Fibroblast of lung (primary cell): ENCODE measurements at regions not wholly inside any gene's neighbourhood (a gene's known extent, or its start where the extent isn't known, plus 50 kb on each side); places are given as distances from the start of the nearest gene placed in this dataset.
"Not testable (repeated sequence)": the region's sequence is repeated elsewhere in the genome, so short reads cannot be mapped to it uniquely, and the experiment has no call there.

Experiments
- DNase-seq, 2 donors: peaks; one replicate each; pipeline versions ENCODE4 v3.0.0 to v3.0.0-alpha.2; 2010; ENCODE audit warnings: low read depth in 2 of 2
- H2AFZ ChIP-seq: 2 replicates; pipeline ENCODE4 v1.5.1; 2012; ENCODE audit warnings: low read length, control low read depth, inconsistent platforms
- H3K27ac ChIP-seq: 2 replicates; pipeline ENCODE4 v1.5.1; 2011; ENCODE audit warnings: low read length, control low read depth; ENCODE audit not compliant: insufficient read depth
- H3K27me3 ChIP-seq: 2 replicates; pipeline ENCODE4 v1.5.1; 2011; ENCODE audit warnings: mild to moderate bottlenecking, low read length; ENCODE audit not compliant: control insufficient read depth, insufficient read depth
- H3K36me3 ChIP-seq: 2 replicates; pipeline ENCODE4 v1.5.1; 2011; ENCODE audit warnings: low read length; ENCODE audit not compliant: control insufficient read depth, insufficient read depth
- H3K4me1 ChIP-seq: 2 replicates; pipeline ENCODE4 v1.5.1; 2011; ENCODE audit warnings: low read length; ENCODE audit not compliant: control insufficient read depth, insufficient read depth; ENCODE audit errors: extremely low read depth
- H3K4me2 ChIP-seq: 2 replicates; pipeline ENCODE4 v1.5.1; 2011; ENCODE audit warnings: low read length, control low read depth; ENCODE audit not compliant: insufficient read depth; ENCODE audit errors: extremely low read depth
- H3K4me3 ChIP-seq, 4 experiments: fragments of 200-600 bp in 1 of 4; sonication (generic) in 1 of 4; replicated peaks in 1 of 4; 2 replicates each; pipeline ENCODE4 v1.5.1; 2011 to 2016; ENCODE audit warnings: low read length in 4 of 4, low read depth in 3 of 4, mild to moderate bottlenecking in 3 of 4, control low read depth in 2 of 4, inconsistent platforms in 1 of 4, mixed read lengths in 1 of 4; ENCODE audit not compliant: insufficient read depth in 1 of 4; ENCODE audit errors: control extremely low read depth in 1 of 4
- H3K79me2 ChIP-seq: 2 replicates; pipeline ENCODE4 v1.5.1; 2012; ENCODE audit warnings: mild to moderate bottlenecking, low read length, inconsistent platforms; ENCODE audit not compliant: control insufficient read depth, insufficient read depth
- H3K9ac ChIP-seq: 2 replicates; pipeline ENCODE4 v1.5.1; 2011; ENCODE audit warnings: mild to moderate bottlenecking, low read length, control low read depth; ENCODE audit not compliant: insufficient read depth
- H3K9me3 ChIP-seq: 2 replicates; pipeline ENCODE4 v1.5.1; 2012; ENCODE audit warnings: low read depth, low read length; ENCODE audit not compliant: control insufficient read depth, insufficient read depth
- H4K20me1 ChIP-seq: 2 replicates; pipeline ENCODE4 v1.5.1; 2011; ENCODE audit warnings: low read length; ENCODE audit not compliant: control insufficient read depth, insufficient read depth; ENCODE audit errors: extremely low read depth
- EZH2 ChIP-seq: IDR thresholded peaks from 2 replicates; pipeline ENCODE4 v1.5.1; 2012; ENCODE audit warnings: low read length, control low read depth, mild to moderate bottlenecking; ENCODE audit errors: missing control alignments
- TF ChIP-seq, protein P1 (sequence below), 2 donors: IDR thresholded peaks in 1 of 2; conservative IDR thresholded peaks in 1 of 2; 1 replicate in 1 of 2; 2 replicates in 1 of 2; pipeline ENCODE4 v1.5.1; 2011 to 2012; ENCODE audit warnings: low read length in 2 of 2, control low read depth in 1 of 2, inconsistent platforms in 1 of 2, low read depth in 1 of 2, mild to moderate bottlenecking in 1 of 2

DNA sequence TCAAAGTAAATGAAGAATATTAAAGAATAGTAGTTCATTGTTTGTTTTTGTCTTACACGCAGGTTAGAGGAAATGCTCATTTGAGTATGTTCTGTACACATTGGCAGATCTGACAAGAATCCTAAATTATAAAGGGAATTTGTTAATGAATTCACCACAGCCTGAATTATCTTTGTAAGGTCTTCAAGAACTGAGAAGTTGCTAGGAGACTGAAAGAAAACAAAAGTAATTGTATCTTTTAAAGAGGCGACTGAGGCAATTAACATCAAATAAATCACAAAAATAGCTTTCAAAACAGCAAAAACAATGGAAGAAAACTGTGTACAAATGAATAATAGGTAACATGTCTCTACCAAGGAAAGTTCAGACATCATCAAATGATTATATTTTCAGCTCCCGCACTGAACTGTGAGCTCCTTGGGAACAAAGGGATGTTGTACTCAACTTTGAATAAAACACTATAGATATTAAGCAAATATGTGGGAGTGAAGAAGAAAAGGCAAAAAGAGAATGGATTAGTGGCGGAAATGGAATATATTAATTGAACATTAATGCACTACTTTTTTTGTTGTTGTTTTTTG lies 51.7 kb upstream of the ATIC start:
- Histone ChIP-seq H2AFZ (no peak overlapping the region), H3K9ac (no peak overlapping the region), H3K9me3 (no peaks in the 10 kb centered on the region), H3K36me3 (no peaks in the 10 kb centered on the region), H3K27me3 (no peaks in the 10 kb centered on the region), H3K79me2 (no peaks in the 10 kb centered on the region), H3K27ac (no peak overlapping the region), H4K20me1 (no peaks in the 10 kb centered on the region), H3K4me2 (no peak overlapping the region), H3K4me3 (no peak overlapping the region), H3K4me1 (no peaks in the 10 kb centered on the region)
- DNase-seq: no peak
- TF ChIP-seq, protein P1, sequence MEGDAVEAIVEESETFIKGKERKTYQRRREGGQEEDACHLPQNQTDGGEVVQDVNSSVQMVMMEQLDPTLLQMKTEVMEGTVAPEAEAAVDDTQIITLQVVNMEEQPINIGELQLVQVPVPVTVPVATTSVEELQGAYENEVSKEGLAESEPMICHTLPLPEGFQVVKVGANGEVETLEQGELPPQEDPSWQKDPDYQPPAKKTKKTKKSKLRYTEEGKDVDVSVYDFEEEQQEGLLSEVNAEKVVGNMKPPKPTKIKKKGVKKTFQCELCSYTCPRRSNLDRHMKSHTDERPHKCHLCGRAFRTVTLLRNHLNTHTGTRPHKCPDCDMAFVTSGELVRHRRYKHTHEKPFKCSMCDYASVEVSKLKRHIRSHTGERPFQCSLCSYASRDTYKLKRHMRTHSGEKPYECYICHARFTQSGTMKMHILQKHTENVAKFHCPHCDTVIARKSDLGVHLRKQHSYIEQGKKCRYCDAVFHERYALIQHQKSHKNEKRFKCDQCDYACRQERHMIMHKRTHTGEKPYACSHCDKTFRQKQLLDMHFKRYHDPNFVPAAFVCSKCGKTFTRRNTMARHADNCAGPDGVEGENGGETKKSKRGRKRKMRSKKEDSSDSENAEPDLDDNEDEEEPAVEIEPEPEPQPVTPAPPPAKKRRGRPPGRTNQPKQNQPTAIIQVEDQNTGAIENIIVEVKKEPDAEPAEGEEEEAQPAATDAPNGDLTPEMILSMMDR (conservative IDR thresholded peaks at IDR 0.05 in 1 of 2, IDR thresholded peaks at IDR 0.05 in 1 of 2; ENCODE audit: low read depth in 1 of 2, low read length in 2 of 2): no peak
- TF ChIP-seq EZH2: no peak

GRCh38 chr2:215249501-215249900 lies 62.4 kb upstream of the ATIC start:
- H4K20me1 ChIP-seq: no peaks in the 10 kb centered on the region
- no peaks in the 10 kb centered on the region for H3K79me2 ChIP-seq
- H3K4me1 ChIP-seq: no peaks in the 10 kb centered on the region
- no peak overlapping the region for H2AFZ ChIP-seq
- DNase-seq: no peak
- no peaks in the 10 kb centered on the region for H3K9me3 ChIP-seq
- TF ChIP-seq, protein P1 (conservative IDR thresholded peaks at IDR 0.05 in 1 of 2, IDR thresholded peaks at IDR 0.05 in 1 of 2; ENCODE audit: low read depth in 1 of 2, low read length in 2 of 2): no peak
- no peak for TF ChIP-seq EZH2
- H3K36me3 ChIP-seq: no peaks in the 10 kb centered on the region
- H3K4me3 ChIP-seq: no peak overlapping the region
- H3K9ac ChIP-seq: no peak overlapping the region
- H3K27ac ChIP-seq: no peak overlapping the region
- H3K4me2 ChIP-seq: no peak overlapping the region
- no peaks in the 10 kb centered on the region for H3K27me3 ChIP-seq

- H3K4me1 ChIP-seq, DNase-seq, H3K9ac ChIP-seq, H3K4me3 ChIP-seq, H3K27ac ChIP-seq, H3K9me3 ChIP-seq, H2AFZ ChIP-seq, H3K36me3 ChIP-seq, H3K4me2 ChIP-seq, H3K27me3 ChIP-seq, H4K20me1 ChIP-seq, H3K79me2 ChIP-seq: not testable (repeated sequence)
Observed at GRCh38 chr2:215245919-215246318, 65.9 kb upstream of the ATIC start.
